CD4-positive, CD25-positive, alpha-beta regulatory T cell (primary cell): ENCODE measurements at regions not wholly inside any gene's neighbourhood (a gene's known extent, or its start where the extent isn't known, plus 50 kb on each side); places are given as distances from the start of the nearest gene placed in this dataset.

Source experiments
- ATAC-seq, 2 donors: fragments of 150-1000 bp; cut with Tn5 transposase; one replicate each; pipeline ENCODE4 v1.10.0; 2021; ENCODE audit warnings: low read depth in 2 of 2, moderate number of reproducible peaks in 2 of 2, moderate library complexity in 1 of 2
- DNase-seq, 3 donors: peaks; one replicate each; pipeline versions ENCODE4 v3.0.0 to v3.0.0-alpha.2; 2012 to 2022; ENCODE audit warnings: mixed read lengths in 1 of 3
- H3K27ac ChIP-seq: one replicate; pipeline ENCODE4 v1.7.0; 2013; ENCODE audit warnings: mild to moderate bottlenecking, low read length; ENCODE audit not compliant: insufficient read depth, poor library complexity, severe bottlenecking
- H3K27me3 ChIP-seq: one replicate; pipeline ENCODE4 v1.7.0; 2013; ENCODE audit warnings: low read length; ENCODE audit not compliant: control insufficient read depth, insufficient read depth
- H3K36me3 ChIP-seq: one replicate; pipeline ENCODE4 v1.7.0; 2013; ENCODE audit warnings: mild to moderate bottlenecking, low read length, moderate library complexity; ENCODE audit not compliant: control insufficient read depth, insufficient read depth
- H3K4me1 ChIP-seq: 2 replicates; pipeline ENCODE4 v1.7.0; 2013; ENCODE audit warnings: mild to moderate bottlenecking, low read length; ENCODE audit not compliant: insufficient read depth, control insufficient read depth, poor library complexity, severe bottlenecking
- H3K4me3 ChIP-seq: one replicate; pipeline ENCODE4 v1.7.0; 2013; ENCODE audit warnings: low read depth, mild to moderate bottlenecking, low read length, moderate library complexity
- H3K9me3 ChIP-seq, 2 experiments: 1 replicate in 1 of 2; 2 replicates in 1 of 2; pipeline ENCODE4 v1.7.0; 2013; ENCODE audit warnings: low read length in 2 of 2, mild to moderate bottlenecking in 1 of 2, moderate library complexity in 1 of 2; ENCODE audit not compliant: control insufficient read depth in 2 of 2
- H3K27ac Mint-ChIP-seq, 3 donors: one replicate each; pipeline ENCODE4 v1.8.0; 2020 to 2022; ENCODE audit warnings: mild to moderate bottlenecking in 3 of 3, mixed read lengths in 3 of 3, moderate library complexity in 2 of 3
- H3K27me3 Mint-ChIP-seq: one replicate; pipeline ENCODE4 v1.8.0; 2022; ENCODE audit warnings: mild to moderate bottlenecking, mixed read lengths
- H3K36me3 Mint-ChIP-seq: one replicate; pipeline ENCODE4 v1.8.0; 2020; ENCODE audit warnings: mixed read lengths
- H3K4me1 Mint-ChIP-seq, 4 donors: one replicate each; pipeline ENCODE4 v1.8.0; 2020 to 2022; ENCODE audit warnings: mixed read lengths in 4 of 4, mild to moderate bottlenecking in 1 of 4
- H3K4me3 Mint-ChIP-seq, 4 donors: one replicate each; pipeline ENCODE4 v1.8.0; 2020 to 2022; ENCODE audit warnings: mild to moderate bottlenecking in 4 of 4, mixed read lengths in 4 of 4, moderate library complexity in 3 of 4
- H3K9me3 Mint-ChIP-seq, 7 donors: one replicate each; pipeline ENCODE4 v1.8.0; 2020 to 2022; ENCODE audit warnings: mixed read lengths in 7 of 7, mild to moderate bottlenecking in 3 of 7, moderate library complexity in 2 of 7

GRCh38 chrX:107560980-107561379 is 67.3 kb upstream of the PRPS1 start:
- H3K36me3 Mint-ChIP-seq = no peaks in the 10 kb centered on the region
- ATAC-seq (no peak), DNase-seq (no peak)
- Histone ChIP-seq H3K36me3 (no peaks in the 10 kb centered on the region), H3K4me1 (no peaks in the 10 kb centered on the region), H3K4me3 (no peak overlapping the region), H3K9me3 (no peaks in the 10 kb centered on the region), H3K27me3 (no peaks in the 10 kb centered on the region), H3K27ac (no peak overlapping the region)
- H3K4me3 Mint-ChIP-seq = no peak overlapping the region
- peaks cover 0 to 3% (median 0%) of the 10 kb centered on the region in 4 donors for H3K4me1 Mint-ChIP-seq
- no peak overlapping the region for H3K27ac Mint-ChIP-seq
- H3K27me3 Mint-ChIP-seq = peaks cover 2% of the 10 kb centered on the region
- H3K9me3 Mint-ChIP-seq = no peaks in the 10 kb centered on the region

- H3K9me3 ChIP-seq = no peaks in the 10 kb centered on the region
- H3K4me3 ChIP-seq = no peak overlapping the region
- ATAC-seq = no peak
- Mint-ChIP-seq H3K36me3 (no peaks in the 10 kb centered on the region), H3K27ac (no peak overlapping the region), H3K4me3 (no peak overlapping the region), H3K4me1 (peaks cover 0 to 3% (median 0%) of the 10 kb centered on the region in 4 donors), H3K9me3 (no peaks in the 10 kb centered on the region), H3K27me3 (peaks cover 8% of the 10 kb centered on the region)
- DNase-seq = no peak
- no peaks in the 10 kb centered on the region for H3K27me3 ChIP-seq
- no peaks in the 10 kb centered on the region for H3K36me3 ChIP-seq
- H3K4me1 ChIP-seq = no peaks in the 10 kb centered on the region
- H3K27ac ChIP-seq = no peak overlapping the region
These were observed 66.7 kb upstream of the PRPS1 start for GRCh38 chrX:107561468-107562215.

GRCh38 chrX:107562482-107562881 is 65.8 kb upstream of the PRPS1 start:
- no peak overlapping the region for H3K27ac Mint-ChIP-seq
- H3K36me3 Mint-ChIP-seq = no peaks in the 10 kb centered on the region
- no peak overlapping the region for H3K4me3 Mint-ChIP-seq
- Histone ChIP-seq H3K36me3 (no peaks in the 10 kb centered on the region), H3K9me3 (no peaks in the 10 kb centered on the region), H3K27ac (no peak overlapping the region), H3K4me1 (no peaks in the 10 kb centered on the region), H3K4me3 (no peak overlapping the region), H3K27me3 (no peaks in the 10 kb centered on the region)
- ATAC-seq (no peak), DNase-seq (no peak)
- H3K4me1 Mint-ChIP-seq = no peaks in the 10 kb centered on the region
- no peaks in the 10 kb centered on the region for H3K9me3 Mint-ChIP-seq
- H3K27me3 Mint-ChIP-seq = peaks cover 13% of the 10 kb centered on the region

- H3K4me1 ChIP-seq = no peaks in the 10 kb centered on the region
- no peak overlapping the region for H3K4me3 ChIP-seq
- no peaks in the 10 kb centered on the region for H3K27me3 ChIP-seq
These were observed 64.5 kb upstream of the PRPS1 start for GRCh38 chrX:107563824-107564223.

GRCh38 chrX:107565015-107565414 is 63.3 kb upstream of the PRPS1 start:
- no peaks in the 10 kb centered on the region for H3K36me3 Mint-ChIP-seq
- no peak overlapping the region for H3K27ac ChIP-seq
- no peaks in the 10 kb centered on the region for H3K4me1 Mint-ChIP-seq
- H3K4me3 Mint-ChIP-seq = no peak overlapping the region
- no peaks in the 10 kb centered on the region for H3K27me3 ChIP-seq
- H3K9me3 ChIP-seq = no peaks in the 10 kb centered on the region
- no peak overlapping the region for H3K4me3 ChIP-seq
- no peaks in the 10 kb centered on the region for H3K36me3 ChIP-seq
- no peaks in the 10 kb centered on the region for H3K4me1 ChIP-seq
- ATAC-seq (no peak), DNase-seq (no peak)
- no peaks in the 10 kb centered on the region for H3K9me3 Mint-ChIP-seq
- no peak overlapping the region for H3K27ac Mint-ChIP-seq
- peaks cover 15% of the 10 kb centered on the region for H3K27me3 Mint-ChIP-seq

More at GRCh38 chrX:107563824-107564223, 64.5 kb upstream of the PRPS1 start:
- H3K27ac ChIP-seq = no peak overlapping the region
- Mint-ChIP-seq H3K27ac (no peak overlapping the region), H3K9me3 (no peaks in the 10 kb centered on the region), H3K4me3 (no peak overlapping the region), H3K36me3 (no peaks in the 10 kb centered on the region), H3K27me3 (peaks cover 15% of the 10 kb centered on the region), H3K4me1 (no peaks in the 10 kb centered on the region)
- DNase-seq = no peak
- H3K36me3 ChIP-seq = no peaks in the 10 kb centered on the region
- ATAC-seq = no peak
- no peaks in the 10 kb centered on the region for H3K9me3 ChIP-seq

- H3K27ac Mint-ChIP-seq = no peak overlapping the region
- no peaks in the 10 kb centered on the region for H3K4me1 ChIP-seq
- peaks cover 15% of the 10 kb centered on the region for H3K27me3 Mint-ChIP-seq
- no peaks in the 10 kb centered on the region for H3K27me3 ChIP-seq
- no peak for DNase-seq
- H3K36me3 ChIP-seq = no peaks in the 10 kb centered on the region
- no peak overlapping the region for H3K27ac ChIP-seq
- no peaks in the 10 kb centered on the region for H3K36me3 Mint-ChIP-seq
- no peaks in the 10 kb centered on the region for H3K9me3 ChIP-seq
- H3K4me1 Mint-ChIP-seq = no peaks in the 10 kb centered on the region
- H3K9me3 Mint-ChIP-seq = peaks cover 0 to 1% (median 0%) of the 10 kb centered on the region in 7 donors
- H3K4me3 ChIP-seq = no peak overlapping the region
- H3K4me3 Mint-ChIP-seq = no peak overlapping the region
- no peak for ATAC-seq
These were observed 62.2 kb upstream of the PRPS1 start for GRCh38 chrX:107565931-107566603.

GRCh38 chrX:107566604-107567262 is 61.6 kb upstream of the PRPS1 start:
- no peak overlapping the region for H3K4me3 Mint-ChIP-seq
- Histone ChIP-seq H3K27me3 (no peaks in the 10 kb centered on the region), H3K4me1 (no peaks in the 10 kb centered on the region), H3K4me3 (no peak overlapping the region), H3K27ac (no peak overlapping the region), H3K36me3 (no peaks in the 10 kb centered on the region), H3K9me3 (no peaks in the 10 kb centered on the region)
- H3K4me1 Mint-ChIP-seq = no peaks in the 10 kb centered on the region
- no peak for DNase-seq
- H3K27me3 Mint-ChIP-seq = peaks cover 15% of the 10 kb centered on the region
- peaks cover 0 to 1% (median 0%) of the 10 kb centered on the region in 7 donors for H3K9me3 Mint-ChIP-seq
- ATAC-seq = no peak
- no peak overlapping the region for H3K27ac Mint-ChIP-seq
- no peaks in the 10 kb centered on the region for H3K36me3 Mint-ChIP-seq
